GM12872 (cell line): ENCODE measurements at regions not wholly inside any gene's neighbourhood (a gene's known extent, or its start where the extent isn't known, plus 50 kb on each side); places are given as distances from the start of the nearest gene placed in this dataset.

Experiments
- CTCF ChIP-seq: IDR thresholded peaks from 3 replicates; pipeline ENCODE4 v1.5.1; 2011; ENCODE audit warnings: low read depth, mild to moderate bottlenecking, low read length, moderate library complexity; ENCODE audit not compliant: insufficient read depth

- TF ChIP-seq CTCF, result no peak
Measured at GRCh38 chr9:78585909-78586308, 289.0 kb downstream of the PSAT1 start.

GRCh38 chr9:78590068-78590467 is 293.1 kb downstream of the PSAT1 start:
- no peak for TF ChIP-seq CTCF

GRCh38 chr9:78592811-78593210 is 295.9 kb downstream of the PSAT1 start:
- TF ChIP-seq CTCF, result no peak

DNA sequence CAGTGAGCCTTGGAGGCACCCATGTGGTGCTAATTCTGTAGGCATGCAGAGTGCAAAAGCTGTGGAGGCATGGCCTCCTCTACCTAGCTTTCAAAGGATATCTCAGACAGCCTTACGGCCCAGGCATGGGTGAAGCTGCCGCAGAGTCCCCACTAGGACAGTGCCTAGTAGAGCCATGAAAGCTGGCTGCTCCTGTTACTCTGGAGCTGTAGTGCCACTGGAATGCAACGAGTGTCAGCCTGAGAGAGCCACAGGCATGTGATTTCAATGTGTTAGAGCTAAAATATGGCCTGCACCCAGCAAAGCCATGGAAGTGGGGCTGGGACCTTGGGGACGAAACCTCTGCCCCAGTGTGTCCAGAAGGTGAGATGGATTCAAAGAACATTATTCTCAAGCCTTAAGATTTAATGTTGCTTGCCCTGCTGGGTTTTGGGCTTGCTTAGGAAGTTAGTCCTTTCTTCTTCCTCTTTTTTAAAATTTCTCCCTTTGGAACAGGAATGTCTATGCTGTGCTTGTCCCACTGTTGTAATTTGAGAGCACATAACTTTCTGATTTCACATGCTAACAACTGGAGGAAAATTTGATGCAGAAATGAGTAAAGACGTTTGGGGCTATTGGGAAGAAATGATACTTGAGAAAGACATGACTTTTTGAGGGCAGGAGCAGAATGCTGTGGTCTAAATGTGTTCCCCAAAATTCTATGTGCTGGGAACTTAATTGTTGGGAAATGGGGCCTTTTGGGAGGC is 298.4 kb downstream of the PSAT1 start:
- no peak for TF ChIP-seq CTCF

GRCh38 chr9:78596346-78596745 is 299.4 kb downstream of the PSAT1 start:
- no peak for TF ChIP-seq CTCF

GRCh38 chr9:78598120-78598519 is 301.2 kb downstream of the PSAT1 start:
- TF ChIP-seq CTCF, result no peak

DNA sequence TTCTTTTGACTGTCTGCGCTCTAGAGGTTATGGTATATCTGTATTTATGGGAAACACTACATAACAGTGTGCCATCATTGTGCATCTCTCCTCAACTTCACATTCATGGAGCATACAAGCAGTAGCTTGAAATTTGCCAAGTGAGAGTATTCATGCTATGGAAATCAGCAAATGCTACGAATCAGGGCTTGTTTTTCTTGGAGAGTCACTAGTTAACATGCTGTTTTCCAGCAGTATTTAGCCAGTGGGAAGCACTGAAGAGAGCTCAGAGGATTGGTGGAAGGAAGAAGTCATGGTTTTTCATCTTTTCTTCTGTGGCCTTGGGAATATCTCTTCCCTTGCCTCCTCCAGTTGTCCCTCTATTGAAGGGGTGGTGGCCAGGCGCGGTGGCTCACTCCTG is 303.0 kb downstream of the PSAT1 start:
- no peak for TF ChIP-seq CTCF
